ENCODE measurements at regions not wholly inside any gene's neighbourhood (a gene's known extent, or its start where the extent isn't known, plus 50 kb on each side); places are given as distances from the start of the nearest gene placed in this dataset.

- TF ChIP-seq, protein P1, sequence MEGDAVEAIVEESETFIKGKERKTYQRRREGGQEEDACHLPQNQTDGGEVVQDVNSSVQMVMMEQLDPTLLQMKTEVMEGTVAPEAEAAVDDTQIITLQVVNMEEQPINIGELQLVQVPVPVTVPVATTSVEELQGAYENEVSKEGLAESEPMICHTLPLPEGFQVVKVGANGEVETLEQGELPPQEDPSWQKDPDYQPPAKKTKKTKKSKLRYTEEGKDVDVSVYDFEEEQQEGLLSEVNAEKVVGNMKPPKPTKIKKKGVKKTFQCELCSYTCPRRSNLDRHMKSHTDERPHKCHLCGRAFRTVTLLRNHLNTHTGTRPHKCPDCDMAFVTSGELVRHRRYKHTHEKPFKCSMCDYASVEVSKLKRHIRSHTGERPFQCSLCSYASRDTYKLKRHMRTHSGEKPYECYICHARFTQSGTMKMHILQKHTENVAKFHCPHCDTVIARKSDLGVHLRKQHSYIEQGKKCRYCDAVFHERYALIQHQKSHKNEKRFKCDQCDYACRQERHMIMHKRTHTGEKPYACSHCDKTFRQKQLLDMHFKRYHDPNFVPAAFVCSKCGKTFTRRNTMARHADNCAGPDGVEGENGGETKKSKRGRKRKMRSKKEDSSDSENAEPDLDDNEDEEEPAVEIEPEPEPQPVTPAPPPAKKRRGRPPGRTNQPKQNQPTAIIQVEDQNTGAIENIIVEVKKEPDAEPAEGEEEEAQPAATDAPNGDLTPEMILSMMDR (IDR thresholded peaks at IDR 0.05; ENCODE audit: poor library complexity, severe bottlenecking) = no peak
- TF ChIP-seq RAD21 (conservative IDR thresholded peaks at IDR 0.05) (no peak), REST (IDR thresholded peaks at IDR 0.05; ENCODE audit: borderline replicate concordance) (no peak), EZH2 (IDR thresholded peaks at IDR 0.05; ENCODE audit: borderline replicate concordance, insufficient read depth, low read length, poor library complexity, severe bottlenecking) (no peak), POLR2AphosphoS5 (IDR thresholded peaks at IDR 0.05) (no peak), TAF1 (IDR thresholded peaks at IDR 0.05; ENCODE audit: low read depth) (no peak)
These were observed 480.3 kb upstream of the SEMA6A start for GRCh38 chr5:117054911-117055310.
